AG09309 (cell line): ENCODE measurements at regions not wholly inside any gene's neighbourhood (a gene's known extent, or its start where the extent isn't known, plus 50 kb on each side); places are given as distances from the start of the nearest gene placed in this dataset.

ENCODE experiments used
- DNase-seq: peaks from one replicate; pipeline ENCODE4 v3.0.0-alpha.2; 2010; ENCODE audit warnings: low read depth
- H3K4me3 ChIP-seq: 2 replicates; pipeline ENCODE4 v1.5.1; 2011; ENCODE audit warnings: mild to moderate bottlenecking, low read depth, low read length, moderate library complexity; ENCODE audit not compliant: control insufficient read depth
- TF ChIP-seq, protein P1 (sequence below): IDR thresholded peaks from 2 replicates; pipeline ENCODE4 v1.5.1; 2011; ENCODE audit warnings: mild to moderate bottlenecking, low read depth, low read length, inconsistent platforms; ENCODE audit not compliant: insufficient read depth, control insufficient read depth; ENCODE audit errors: missing control alignments

- TF ChIP-seq, protein P1, sequence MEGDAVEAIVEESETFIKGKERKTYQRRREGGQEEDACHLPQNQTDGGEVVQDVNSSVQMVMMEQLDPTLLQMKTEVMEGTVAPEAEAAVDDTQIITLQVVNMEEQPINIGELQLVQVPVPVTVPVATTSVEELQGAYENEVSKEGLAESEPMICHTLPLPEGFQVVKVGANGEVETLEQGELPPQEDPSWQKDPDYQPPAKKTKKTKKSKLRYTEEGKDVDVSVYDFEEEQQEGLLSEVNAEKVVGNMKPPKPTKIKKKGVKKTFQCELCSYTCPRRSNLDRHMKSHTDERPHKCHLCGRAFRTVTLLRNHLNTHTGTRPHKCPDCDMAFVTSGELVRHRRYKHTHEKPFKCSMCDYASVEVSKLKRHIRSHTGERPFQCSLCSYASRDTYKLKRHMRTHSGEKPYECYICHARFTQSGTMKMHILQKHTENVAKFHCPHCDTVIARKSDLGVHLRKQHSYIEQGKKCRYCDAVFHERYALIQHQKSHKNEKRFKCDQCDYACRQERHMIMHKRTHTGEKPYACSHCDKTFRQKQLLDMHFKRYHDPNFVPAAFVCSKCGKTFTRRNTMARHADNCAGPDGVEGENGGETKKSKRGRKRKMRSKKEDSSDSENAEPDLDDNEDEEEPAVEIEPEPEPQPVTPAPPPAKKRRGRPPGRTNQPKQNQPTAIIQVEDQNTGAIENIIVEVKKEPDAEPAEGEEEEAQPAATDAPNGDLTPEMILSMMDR = no peak
- no peak overlapping the region for H3K4me3 ChIP-seq
These were observed 180.8 kb downstream of the SH3BP4 start for GRCh38 chr2:235132651-235133050.

DNA sequence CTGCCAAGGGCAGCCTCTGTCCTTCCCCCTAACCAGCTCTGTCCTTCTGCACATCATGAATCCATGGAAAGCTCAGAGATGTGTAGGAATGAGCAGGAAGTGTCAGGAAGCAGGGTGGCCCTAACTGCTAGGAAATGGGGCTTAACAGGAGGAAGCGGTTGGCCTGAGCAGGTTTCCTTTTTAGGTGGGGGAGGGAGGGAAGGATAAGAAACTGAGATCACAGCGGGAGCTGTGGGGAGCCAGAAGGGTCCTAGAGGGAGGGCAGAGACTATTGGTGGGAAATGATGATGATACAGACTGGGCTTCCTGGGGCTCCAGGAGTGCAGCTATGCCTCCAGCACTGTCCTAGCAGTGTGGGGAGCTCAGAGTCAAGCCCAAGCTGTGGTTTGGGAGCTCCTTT, 182.0 kb downstream of the SH3BP4 start:
- TF ChIP-seq, protein P1 = no peak
- no peak for DNase-seq

More at GRCh38 chr2:235132651-235133050, 180.8 kb downstream of the SH3BP4 start:
- DNase-seq = no peak

DNA sequence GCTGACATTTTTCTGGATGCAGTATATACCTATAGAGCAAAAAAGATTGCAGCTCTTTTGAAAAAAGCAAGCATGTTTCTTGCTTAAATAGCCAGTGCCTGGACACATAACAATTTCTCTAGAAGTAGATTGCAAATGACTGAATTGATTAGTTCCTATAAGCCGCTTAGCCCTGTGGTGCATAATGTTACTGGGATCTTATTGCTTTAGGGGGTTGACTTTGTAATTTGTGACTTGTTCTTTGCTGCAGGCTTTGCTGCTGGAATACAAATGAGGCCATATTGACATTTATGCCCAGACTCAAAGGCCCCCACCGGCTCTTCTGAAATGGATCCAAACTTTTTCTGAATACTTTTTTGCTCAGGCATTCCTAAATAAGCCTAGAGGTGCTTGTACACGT, 182.6 kb downstream of the SH3BP4 start:
- TF ChIP-seq, protein P1 = no peak

More for the DNA sequence above, 182.0 kb downstream of the SH3BP4 start:
- H3K4me3 ChIP-seq = no peak overlapping the region

GRCh38 chr2:235135195-235135965, 183.6 kb downstream of the SH3BP4 start:
- no peak overlapping the region for H3K4me3 ChIP-seq
- DNase-seq = no peak
- TF ChIP-seq, protein P1 = no peak

More for the DNA sequence above, 182.6 kb downstream of the SH3BP4 start:
- no peak for DNase-seq
- no peak overlapping the region for H3K4me3 ChIP-seq

DNA sequence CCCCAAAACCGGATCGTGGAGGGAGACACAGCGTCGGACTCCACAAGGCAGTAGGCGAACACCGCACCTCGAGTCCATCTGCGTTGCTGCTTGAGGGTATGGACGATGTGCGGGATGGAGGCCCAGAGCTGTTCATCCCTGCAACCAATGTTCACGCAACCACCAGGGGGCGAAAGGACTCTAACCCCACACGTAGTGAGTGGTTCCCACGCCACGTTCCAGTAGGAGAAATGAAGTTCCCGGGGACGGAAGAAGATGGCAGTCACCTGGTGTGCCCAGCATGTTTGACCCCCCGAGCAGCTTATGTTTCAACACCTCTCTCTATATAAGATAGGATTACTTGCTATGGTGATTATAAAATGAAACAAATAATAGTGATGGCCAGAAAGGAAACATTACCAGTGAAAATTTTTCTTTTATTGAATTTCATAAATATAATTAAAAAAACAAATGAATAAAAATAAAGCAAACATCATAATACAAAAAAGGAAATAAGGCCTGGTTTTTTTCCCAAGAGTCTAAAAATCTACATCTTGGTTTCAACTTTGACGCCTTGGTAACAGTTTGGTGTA, 184.3 kb downstream of the SH3BP4 start:
- H3K4me3 ChIP-seq = no peak overlapping the region
- TF ChIP-seq, protein P1 = peak; percentile 80
- peak; percentile 46 for DNase-seq

DNA sequence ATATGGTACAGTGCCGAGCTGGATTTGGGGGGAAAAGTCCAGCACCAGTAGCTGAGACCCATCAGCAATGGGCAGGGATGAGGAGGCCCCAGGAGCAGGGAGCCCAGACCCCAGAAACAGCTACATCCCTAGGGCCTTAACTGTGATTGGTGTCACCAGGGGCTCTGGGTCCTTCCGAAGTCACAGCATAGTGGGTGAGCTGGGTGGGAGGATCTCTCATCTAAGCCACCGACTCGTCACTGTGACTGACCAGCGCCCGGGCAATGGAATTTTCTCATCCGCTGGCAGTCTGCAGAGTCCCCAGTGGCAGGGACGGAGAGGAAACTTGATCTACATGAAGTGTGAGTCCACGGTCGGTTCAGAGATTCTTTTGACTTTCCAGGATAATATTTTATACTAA, 186.5 kb downstream of the SH3BP4 start:
- DNase-seq = no peak
- TF ChIP-seq, protein P1 = no peak
- no peak overlapping the region for H3K4me3 ChIP-seq
